ENCODE measurements at regions not wholly inside any gene's neighbourhood (a gene's known extent, or its start where the extent isn't known, plus 50 kb on each side); places are given as distances from the start of the nearest gene placed in this dataset.

GRCh38 chr5:53426878-53427277 lies 53.6 kb upstream of the FST start:
- ChIA-PET POLR2A (interaction anchor here (0.7 to 1.2 kb wide), 2 partner anchors 12 to 43 kb away, joined by 5 to 10 read pairs; no protein-coding TSS in a partner anchor), CTCF (interaction anchor here (1.0 to 1.5 kb wide), 3 partner anchors 10 to 164 kb away, joined by 3 to 7 read pairs (median 4); no protein-coding TSS in a partner anchor)
- Histone ChIP-seq H3K36me3 (ENCODE audit: control insufficient read depth, insufficient read depth, low read length) (no peaks in the 10 kb centered on the region), H3K4me3 (ENCODE audit: low read depth, low read length) (no peak overlapping the region), H3K27me3 (ENCODE audit: control insufficient read depth, insufficient read depth, low read length) (no peaks in the 10 kb centered on the region)
- DNase-seq (ENCODE audit: low read depth) = no peak
- no peak for TF ChIP-seq CTCF (IDR thresholded peaks at IDR 0.05; ENCODE audit: insufficient read depth, low read depth, low read length)

- ChIA-PET POLR2A (no interaction called here), CTCF (interaction anchor here (1.4 kb wide), 1 partner anchor 165 kb away, joined by 7 read pairs; no protein-coding TSS in a partner anchor)
- Histone ChIP-seq H3K27me3 (ENCODE audit: control insufficient read depth, insufficient read depth, low read length) (no peaks in the 10 kb centered on the region), H3K4me3 (ENCODE audit: low read depth, low read length) (no peak overlapping the region), H3K36me3 (ENCODE audit: control insufficient read depth, insufficient read depth, low read length) (no peaks in the 10 kb centered on the region)
- no peak for TF ChIP-seq CTCF (IDR thresholded peaks at IDR 0.05; ENCODE audit: insufficient read depth, low read depth, low read length)
- no peak for DNase-seq (ENCODE audit: low read depth)
Measured at GRCh38 chr5:53427965-53428364, 52.5 kb upstream of the FST start.

GRCh38 chr5:53429706-53430105 lies 50.7 kb upstream of the FST start:
- Histone ChIP-seq H3K36me3 (ENCODE audit: control insufficient read depth, insufficient read depth, low read length) (no peaks in the 10 kb centered on the region), H3K27me3 (ENCODE audit: control insufficient read depth, insufficient read depth, low read length) (no peaks in the 10 kb centered on the region), H3K4me3 (ENCODE audit: low read depth, low read length) (no peak overlapping the region)
- ChIA-PET POLR2A (no interaction called here), CTCF (interaction anchor here (0.5 to 2.4 kb wide), 6 partner anchors 14 to 169 kb away, joined by 3 to 9 read pairs (median 4); no protein-coding TSS in a partner anchor)
- no peak for DNase-seq (ENCODE audit: low read depth)
- TF ChIP-seq CTCF (IDR thresholded peaks at IDR 0.05; ENCODE audit: insufficient read depth, low read depth, low read length) = no peak

GRCh38 chr5:53430618-53431252 lies 49.7 kb upstream of the FST start:
- Histone ChIP-seq H3K36me3 (ENCODE audit: control insufficient read depth, insufficient read depth, low read length) (no peaks in the 10 kb centered on the region), H3K27me3 (ENCODE audit: control insufficient read depth, insufficient read depth, low read length) (no peaks in the 10 kb centered on the region), H3K4me3 (ENCODE audit: low read depth, low read length) (no peak overlapping the region)
- POLR2A ChIA-PET = no interaction called here
- no peak for DNase-seq (ENCODE audit: low read depth)
- TF ChIP-seq CTCF (IDR thresholded peaks at IDR 0.05; ENCODE audit: insufficient read depth, low read depth, low read length) = peak; percentile 56
- CTCF ChIA-PET = interaction anchor here (0.7 to 2.4 kb wide), 8 partner anchors 17 to 265 kb away, joined by 3 to 9 read pairs (median 4); no protein-coding TSS in a partner anchor
